ENCODE measurements at regions not wholly inside any gene's neighbourhood (a gene's known extent, or its start where the extent isn't known, plus 50 kb on each side); places are given as distances from the start of the nearest gene placed in this dataset.

DNA sequence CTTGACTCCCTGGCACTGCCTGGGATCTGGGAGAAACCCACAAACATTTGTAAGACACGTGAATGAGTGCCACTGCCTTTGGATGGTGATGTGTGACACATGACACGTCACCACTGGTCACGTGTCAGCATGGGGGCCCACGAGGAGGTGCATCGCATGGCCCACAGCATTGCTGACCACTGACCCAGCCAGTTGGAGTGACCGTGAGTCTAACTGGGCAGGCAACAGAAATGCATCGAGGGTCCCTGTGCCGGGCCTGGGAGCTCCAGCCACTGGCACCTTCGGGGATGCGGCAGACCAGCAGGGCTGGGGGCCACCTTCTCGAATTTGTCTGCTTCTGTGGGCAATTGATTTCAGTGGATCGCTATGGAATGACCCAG lies 121.9 kb upstream of the HDAC4 start:
- no peak for DNase-seq

DNA sequence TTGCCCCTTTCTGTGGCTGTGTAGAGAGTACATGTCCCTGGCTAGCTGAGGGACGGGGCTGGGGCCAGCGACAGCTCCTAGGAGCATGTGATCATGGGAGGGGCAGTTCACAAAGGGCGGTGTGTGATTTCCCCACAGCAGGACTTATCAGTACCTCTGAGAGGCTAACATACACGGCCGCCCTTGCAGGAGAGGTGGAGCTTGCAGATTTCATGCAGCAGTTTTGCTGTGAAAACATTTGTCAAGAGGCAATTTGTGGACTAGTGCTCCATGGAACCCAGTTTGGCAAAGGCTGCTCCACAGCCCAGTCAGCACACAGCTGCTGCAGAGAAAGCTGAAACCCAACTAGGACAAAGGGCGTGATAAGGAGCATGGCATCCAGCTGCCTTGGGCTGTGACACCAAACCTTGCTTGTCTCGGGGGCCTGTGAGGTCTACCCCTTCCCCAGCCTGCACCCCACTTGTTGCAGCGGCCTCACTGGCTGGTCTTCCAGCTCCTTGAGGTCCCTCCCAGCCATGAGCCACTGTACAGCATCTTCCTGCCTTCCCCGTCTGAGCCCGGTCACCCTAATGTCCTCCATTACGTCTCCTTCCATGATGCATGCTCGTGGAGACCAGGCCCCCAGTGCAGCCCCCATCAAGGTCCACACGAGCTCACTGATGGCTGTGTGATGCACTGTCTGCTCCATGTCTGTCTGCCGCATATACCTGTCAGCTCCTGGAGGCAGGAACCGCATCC lies 121.4 kb upstream of the HDAC4 start:
- DNase-seq: no peak

DNA sequence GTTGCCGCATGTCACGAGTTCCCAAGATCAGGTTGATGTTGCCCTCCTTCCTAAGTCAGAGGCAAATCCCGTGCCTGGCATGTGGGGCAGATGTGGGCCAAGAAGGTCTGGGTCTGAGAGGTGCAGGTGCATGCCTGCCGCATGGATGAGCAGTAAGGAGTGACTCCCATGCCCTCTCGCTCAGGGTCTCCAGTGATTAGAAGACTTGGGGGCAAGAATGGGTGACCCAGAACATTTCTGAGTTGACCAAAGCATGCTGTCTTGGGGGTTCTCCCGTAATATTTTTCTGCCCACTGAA lies 120.6 kb upstream of the HDAC4 start:
- DNase-seq: no peak

DNA sequence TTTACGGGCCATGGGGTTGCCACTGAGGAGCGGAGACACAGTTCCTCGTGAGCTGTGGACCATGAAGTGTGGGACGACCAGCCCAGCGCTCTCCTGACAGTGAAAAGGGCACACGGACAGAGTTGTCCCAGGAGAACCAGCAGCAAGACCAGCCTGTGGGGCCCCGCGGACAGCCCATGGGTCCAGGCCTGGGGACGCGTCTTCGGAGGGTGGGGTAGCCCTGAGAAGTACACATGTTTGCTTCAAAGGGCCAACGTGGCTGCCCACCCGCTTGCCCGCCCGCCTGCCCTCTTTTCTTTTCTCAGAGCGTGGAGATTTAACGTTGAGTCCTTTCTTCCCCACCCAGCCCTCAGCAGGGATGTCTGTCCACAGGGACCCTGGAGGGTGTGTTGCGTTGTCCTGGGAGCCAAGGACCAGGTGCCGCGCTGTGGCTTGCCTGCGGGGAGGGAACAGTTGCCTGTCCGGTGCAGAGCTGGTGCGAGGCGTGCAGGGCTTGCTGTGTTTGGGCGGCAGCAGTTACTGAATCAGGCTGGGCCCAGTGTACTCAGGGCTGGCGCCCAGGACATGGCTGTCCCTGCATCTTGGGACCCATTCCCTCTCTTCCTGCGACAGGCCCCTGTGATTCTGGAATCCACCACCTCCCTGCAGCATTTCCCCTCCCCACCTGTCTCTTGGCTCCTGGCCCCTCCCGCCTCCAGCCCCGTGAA lies 120.1 kb upstream of the HDAC4 start:
- DNase-seq: no peak

DNA sequence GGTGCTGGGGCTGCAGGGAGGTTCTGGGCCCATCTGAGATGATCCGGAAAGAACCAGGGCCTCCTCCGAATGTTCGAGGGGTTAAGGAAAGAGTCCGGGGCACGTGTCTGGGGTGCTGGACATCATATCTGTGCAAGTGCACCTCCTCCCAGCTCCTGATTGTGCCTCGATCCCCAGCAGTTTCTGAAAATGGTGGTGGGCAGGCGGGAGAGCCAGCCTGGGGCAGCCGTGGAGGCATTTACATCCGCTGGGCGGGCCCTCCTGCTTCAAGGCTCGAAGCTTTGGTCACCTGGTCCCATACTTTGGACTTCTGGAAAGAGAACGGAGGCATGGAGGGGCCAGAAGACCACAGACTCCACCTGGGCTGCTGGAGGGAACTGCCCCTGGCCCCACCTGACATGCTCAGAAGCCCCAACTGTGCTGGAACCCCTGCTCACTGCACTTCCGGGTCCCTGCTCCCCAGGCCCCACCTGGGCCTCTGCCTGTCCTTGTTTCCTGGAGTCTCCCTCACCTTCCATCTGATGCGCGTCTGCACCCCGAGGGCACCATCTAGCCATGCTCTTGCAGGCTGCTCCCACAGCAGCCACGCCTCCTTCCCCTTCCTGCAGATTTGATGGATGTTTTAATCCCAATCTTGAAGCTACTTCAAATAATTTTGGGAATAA lies 119.2 kb upstream of the HDAC4 start:
- DNase-seq: no peak

DNA sequence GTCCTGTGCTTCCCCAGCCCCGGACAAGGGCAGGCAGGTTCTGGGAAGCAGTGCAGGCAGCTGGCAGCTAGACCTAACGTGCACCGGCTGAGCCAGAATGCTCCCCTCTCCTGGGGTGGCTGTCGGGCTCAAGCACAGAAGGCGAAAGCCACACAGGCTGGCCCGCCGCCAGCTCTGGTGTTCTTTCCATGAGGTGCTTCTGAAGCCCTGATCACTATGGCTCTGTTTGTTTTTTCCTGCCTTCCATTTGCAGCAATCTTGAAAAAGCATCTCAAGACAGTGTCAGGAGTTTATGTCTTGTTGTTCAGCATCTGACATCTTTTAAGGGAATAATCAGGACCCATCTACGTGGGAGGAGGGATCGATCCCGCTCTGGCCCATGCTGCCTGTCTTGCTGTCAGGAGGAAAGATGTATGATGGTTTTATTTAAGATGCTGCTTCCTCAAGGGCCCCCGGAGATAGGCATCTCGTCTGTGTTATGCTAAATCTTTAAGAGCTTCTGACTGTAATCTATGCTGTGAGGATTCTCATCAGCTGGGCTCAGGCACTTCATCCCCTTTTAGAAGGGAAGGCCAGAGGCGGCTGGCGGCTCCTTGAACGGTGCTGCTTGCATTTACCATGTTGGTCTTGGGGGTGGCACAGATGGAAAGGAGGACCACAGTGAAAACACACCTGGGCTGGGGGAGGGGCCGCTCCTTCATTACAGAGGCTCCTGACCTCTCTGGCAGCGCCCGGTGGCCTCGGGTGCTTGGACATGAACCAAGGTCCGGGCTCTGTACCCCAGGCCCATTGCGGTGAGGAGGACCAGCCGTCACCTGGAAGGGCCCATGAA lies 118.5 kb upstream of the HDAC4 start:
- no peak for DNase-seq

DNA sequence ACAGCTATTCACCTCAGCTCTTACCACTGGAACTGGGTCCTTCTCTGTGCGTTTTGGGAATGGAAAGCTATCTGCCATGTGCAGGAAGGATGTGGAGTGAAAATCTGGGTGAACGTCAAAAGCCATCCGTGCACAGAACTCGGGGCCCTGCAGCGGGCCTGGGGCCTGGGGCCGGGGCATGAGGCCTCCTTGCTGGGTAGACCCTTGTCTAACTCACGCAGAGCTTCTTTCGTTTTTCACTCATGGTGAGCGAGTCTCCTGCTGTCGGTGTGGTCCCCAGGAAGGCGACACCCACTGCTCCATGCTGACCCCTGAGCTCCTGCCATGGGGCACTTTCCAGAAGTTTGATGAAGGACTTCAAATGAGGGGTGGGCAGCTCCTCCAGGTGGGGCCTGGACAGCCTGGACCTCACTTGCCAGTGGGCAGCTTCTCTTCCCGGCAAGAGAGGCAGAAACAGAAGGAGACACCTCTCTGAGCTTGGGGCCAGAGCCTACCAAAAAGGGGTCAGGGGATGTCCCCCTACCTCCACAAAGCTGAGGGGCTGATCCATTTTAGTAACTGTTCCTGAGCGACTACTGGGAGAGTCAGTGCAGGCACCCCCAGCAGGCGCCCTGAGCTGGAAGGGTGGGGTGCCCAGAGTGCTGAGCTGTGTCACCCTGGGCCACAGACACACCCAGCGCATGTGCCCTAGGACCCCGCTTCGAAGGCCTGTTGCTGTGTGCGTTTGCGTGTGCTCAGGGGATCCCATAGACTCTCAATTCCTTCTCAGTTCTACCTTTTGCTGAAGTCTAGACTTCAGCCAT lies 117.7 kb upstream of the HDAC4 start:
- DNase-seq: no peak

GRCh38 chr2:239517686-239518085 lies 116.9 kb upstream of the HDAC4 start:
- DNase-seq: no peak

- no peak for DNase-seq
These were observed 116.1 kb upstream of the HDAC4 start for GRCh38 chr2:239516954-239517305.

GRCh38 chr2:239516286-239516953 lies 115.6 kb upstream of the HDAC4 start:
- DNase-seq: no peak

- DNase-seq: no peak
These were observed 114.1 kb upstream of the HDAC4 start for GRCh38 chr2:239514754-239515530.

DNA sequence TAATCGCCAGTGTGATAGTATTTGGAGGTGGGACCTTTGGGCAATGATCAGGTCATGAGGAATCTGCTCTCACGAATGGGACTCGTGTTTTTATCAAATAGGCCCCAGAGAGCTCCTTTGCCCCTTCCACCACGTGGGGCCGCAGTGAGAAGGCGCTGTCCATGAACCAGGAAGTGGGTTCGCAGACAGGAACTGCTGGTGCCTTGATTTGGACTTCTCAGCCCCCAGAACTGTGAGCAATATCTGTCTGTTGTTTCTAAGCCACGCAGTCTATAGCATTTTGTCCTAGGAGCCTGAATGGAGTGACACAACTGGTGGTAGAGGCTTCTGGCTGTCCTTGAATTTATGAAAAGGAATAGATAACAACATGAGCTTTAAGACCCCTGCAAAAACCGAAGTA lies 111.2 kb upstream of the HDAC4 start:
- no peak for DNase-seq

DNA sequence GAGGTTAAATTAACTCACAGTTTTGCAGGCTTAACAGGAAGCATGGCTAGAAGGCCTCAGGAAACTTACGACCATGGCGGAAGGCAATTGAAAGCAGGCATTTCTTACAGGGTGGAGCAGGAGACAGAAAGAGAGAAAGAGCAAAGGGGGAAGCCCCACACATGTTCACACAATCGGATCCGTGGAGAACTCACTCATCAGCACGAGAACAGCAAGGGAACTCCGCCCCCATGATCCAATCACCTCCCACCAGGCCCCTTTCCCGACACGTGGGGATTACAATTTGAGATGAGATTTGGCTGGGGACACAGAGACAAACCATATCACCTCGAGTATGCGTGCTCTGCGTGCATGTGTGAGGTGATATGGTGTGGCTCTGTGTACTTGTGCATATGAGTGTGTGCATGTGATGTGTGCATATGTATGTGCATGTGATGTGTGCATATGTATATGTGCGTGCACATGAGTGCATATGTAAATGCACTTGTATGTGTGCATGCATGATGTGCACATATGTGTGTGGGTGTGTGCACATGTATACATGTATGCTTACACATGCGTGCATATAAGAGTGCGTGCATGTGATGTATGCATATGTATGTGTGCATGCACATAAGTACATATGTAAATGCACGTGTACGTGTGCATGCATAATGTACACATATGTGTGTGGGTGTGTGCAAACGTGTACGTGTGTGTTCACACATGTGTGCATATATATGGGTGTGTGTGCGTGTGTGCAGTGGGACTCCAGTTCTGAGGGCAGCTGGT lies 108.7 kb upstream of the HDAC4 start:
- no peak for DNase-seq

- no peak for DNase-seq
These were observed 107.4 kb upstream of the HDAC4 start for GRCh38 chr2:239508261-239508660.

- DNase-seq: no peak
These were observed 106.9 kb upstream of the HDAC4 start for GRCh38 chr2:239507576-239508258.

DNA sequence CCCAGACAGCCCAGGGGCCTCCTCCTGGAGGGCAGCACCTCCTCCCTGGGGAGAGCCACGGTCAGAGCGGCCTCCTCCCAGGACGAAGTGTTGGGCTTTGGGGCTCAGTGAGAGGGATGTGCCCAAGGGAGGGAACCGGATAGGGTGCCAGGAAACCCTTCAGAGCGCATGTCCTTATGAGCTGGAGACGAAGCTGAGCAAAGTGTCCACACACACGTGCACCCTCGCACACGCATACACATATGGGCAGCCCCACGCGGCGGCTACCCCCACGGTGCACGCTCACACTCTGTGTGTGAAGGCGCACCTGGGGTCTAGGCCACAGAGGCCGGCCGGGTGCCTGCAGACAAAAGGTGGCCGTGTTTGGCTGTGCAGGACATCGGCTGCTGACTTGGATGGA lies 106.1 kb upstream of the HDAC4 start:
- DNase-seq: no peak

- DNase-seq: peak; percentile 43
These were observed 105.5 kb upstream of the HDAC4 start for GRCh38 chr2:239506101-239506857.

GRCh38 chr2:239504643-239505235 lies 103.9 kb upstream of the HDAC4 start:
- no peak for DNase-seq
